HepG2 (cell line): ENCODE measurements at regions not wholly inside any gene's neighbourhood (a gene's known extent, or its start where the extent isn't known, plus 50 kb on each side); places are given as distances from the start of the nearest gene placed in this dataset.

Experiments
- CHD2 ChIP-seq: IDR thresholded peaks from 2 replicates; pipeline ENCODE4 v1.6.1; 2011; ENCODE audit warnings: low read depth, low read length, improper control_type of control experiment
- ELF1 ChIP-seq: sonication (generic); formaldehyde crosslinking; IDR thresholded peaks from 2 replicates; pipeline ENCODE4 v1.4.0; 2020; ENCODE audit warnings: missing genetic modification reagents
- MXI1 ChIP-seq: IDR thresholded peaks from 3 replicates; pipeline ENCODE4 v1.6.1; 2012; ENCODE audit warnings: low read depth, low read length, inconsistent platforms, borderline replicate concordance
- MYC ChIP-seq: sonication (generic); formaldehyde crosslinking; IDR thresholded peaks from 2 replicates; pipeline ENCODE4 v1.9.0; 2021; ENCODE audit warnings: missing genetic modification reagents, borderline replicate concordance
- NONO ChIP-seq, 2 experiments: fragments of 450-650 bp in 1 of 2; sonication (generic) in 1 of 2; formaldehyde crosslinking in 1 of 2; IDR thresholded peaks in 1 of 2; conservative IDR thresholded peaks in 1 of 2; 2 replicates each; pipeline versions ENCODE4 v1.6.1 to v1.8.0; 2017 to 2022; ENCODE audit warnings: mild to moderate bottlenecking in 1 of 2, missing genetic modification reagents in 1 of 2, moderate library complexity in 1 of 2
- POLR2A ChIP-seq, 2 experiments: IDR thresholded peaks; 2 replicates each; pipeline ENCODE4 v1.6.1; 2011; ENCODE audit warnings: low read depth in 2 of 2, low read length in 2 of 2, mild to moderate bottlenecking in 1 of 2, moderate library complexity in 1 of 2; ENCODE audit not compliant: insufficient read depth in 1 of 2
- POLR2AphosphoS5 ChIP-seq: IDR thresholded peaks from 2 replicates; pipeline ENCODE4 v1.6.1; 2012; ENCODE audit warnings: low read depth, low read length
- SMC3 ChIP-seq: IDR thresholded peaks from 2 replicates; pipeline ENCODE4 v1.6.1; 2011; ENCODE audit warnings: low read length, improper control_type of control experiment
- U2AF2 ChIP-seq: fragments of 200-400 bp; formaldehyde crosslinking; IDR thresholded peaks from 2 replicates; pipeline ENCODE4 v1.6.1; 2017; ENCODE audit warnings: low read depth, mild to moderate bottlenecking, low read length
- ZC3H4 ChIP-seq: sonication (generic); formaldehyde crosslinking; IDR thresholded peaks from 2 replicates; pipeline ENCODE4 v1.4.0; 2020; ENCODE audit warnings: missing genetic modification reagents, borderline replicate concordance
- ZNF101 ChIP-seq: sonication (generic); formaldehyde crosslinking; IDR thresholded peaks from 2 replicates; pipeline ENCODE4 v1.4.0; 2020; ENCODE audit warnings: mild to moderate bottlenecking, low read depth, missing genetic modification reagents, borderline replicate concordance
- ZNF138 ChIP-seq: sonication (generic); formaldehyde crosslinking; IDR thresholded peaks from 2 replicates; pipeline ENCODE4 v1.5.0; 2020; ENCODE audit warnings: mild to moderate bottlenecking, low read depth, missing genetic modification reagents
- TF ChIP-seq, protein P1 (sequence below): sonication (generic); formaldehyde crosslinking; IDR thresholded peaks from 2 replicates; pipeline ENCODE4 v1.4.0; 2020; ENCODE audit warnings: missing genetic modification reagents

GRCh38 chr20:39349240-39349639 lies 387.1 kb downstream of the DHX35 start:
- no peak for TF ChIP-seq ZC3H4
- TF ChIP-seq ZNF101 (CRISPR knock-in tag): no peak
- TF ChIP-seq POLR2A (IDR thresholded peaks at IDR 0.05; ENCODE audit: insufficient read depth in 1 of 2, low read depth in 2 of 2, low read length in 2 of 2): no peak
- no peak for TF ChIP-seq ZNF138
- TF ChIP-seq ELF1 (CRISPR knock-in tag): no peak
- TF ChIP-seq, protein P1, sequence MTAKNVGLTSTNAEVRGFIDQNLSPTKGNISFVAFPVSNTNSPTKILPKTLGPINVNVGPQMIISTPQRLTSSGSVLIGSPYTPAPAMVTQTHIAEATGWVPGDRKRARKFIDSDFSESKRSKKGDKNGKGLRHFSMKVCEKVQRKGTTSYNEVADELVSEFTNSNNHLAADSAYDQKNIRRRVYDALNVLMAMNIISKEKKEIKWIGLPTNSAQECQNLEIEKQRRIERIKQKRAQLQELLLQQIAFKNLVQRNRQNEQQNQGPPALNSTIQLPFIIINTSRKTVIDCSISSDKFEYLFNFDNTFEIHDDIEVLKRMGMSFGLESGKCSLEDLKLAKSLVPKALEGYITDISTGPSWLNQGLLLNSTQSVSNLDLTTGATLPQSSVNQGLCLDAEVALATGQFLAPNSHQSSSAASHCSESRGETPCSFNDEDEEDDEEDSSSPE (CRISPR knock-in tag): no peak
- no peak for TF ChIP-seq MYC
- no peak for TF ChIP-seq CHD2
- TF ChIP-seq MXI1: no peak
- TF ChIP-seq NONO (IDR thresholded peaks at IDR 0.05): no peak
- no peak for TF ChIP-seq NONO (CRISPR knock-in tag; conservative IDR thresholded peaks at IDR 0.05)
- TF ChIP-seq POLR2AphosphoS5: no peak
- TF ChIP-seq U2AF2: no peak
- no peak for TF ChIP-seq SMC3
